ENCODE measurements at regions not wholly inside any gene's neighbourhood (a gene's known extent, or its start where the extent isn't known, plus 50 kb on each side); places are given as distances from the start of the nearest gene placed in this dataset.

DNA sequence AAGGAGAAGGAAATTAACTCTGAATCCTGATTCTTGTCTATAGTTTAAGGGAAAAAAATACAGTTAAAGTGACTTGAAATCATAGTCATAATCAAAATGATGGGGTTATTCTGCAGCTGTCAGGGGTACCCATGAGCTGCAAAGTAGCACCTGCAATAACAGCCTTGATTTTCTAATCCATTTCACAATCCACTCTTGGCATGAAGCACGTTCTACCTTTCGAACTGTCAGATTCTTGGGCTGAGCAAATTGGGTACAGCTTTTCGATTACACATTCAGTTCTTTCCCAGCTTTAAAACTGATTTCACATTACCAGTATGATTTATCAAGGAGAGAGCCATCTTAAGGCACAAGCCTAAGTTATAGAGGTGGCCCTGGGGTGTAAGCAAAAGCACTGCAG is 118.5 kb upstream of the DTNBP1 start (continued):
- TF ChIP-seq CHD1 (IDR thresholded peaks at IDR 0.05; ENCODE audit: low read depth, low read length) (no peak), EED (IDR thresholded peaks at IDR 0.05; ENCODE audit: low read depth) (no peak)

DNA sequence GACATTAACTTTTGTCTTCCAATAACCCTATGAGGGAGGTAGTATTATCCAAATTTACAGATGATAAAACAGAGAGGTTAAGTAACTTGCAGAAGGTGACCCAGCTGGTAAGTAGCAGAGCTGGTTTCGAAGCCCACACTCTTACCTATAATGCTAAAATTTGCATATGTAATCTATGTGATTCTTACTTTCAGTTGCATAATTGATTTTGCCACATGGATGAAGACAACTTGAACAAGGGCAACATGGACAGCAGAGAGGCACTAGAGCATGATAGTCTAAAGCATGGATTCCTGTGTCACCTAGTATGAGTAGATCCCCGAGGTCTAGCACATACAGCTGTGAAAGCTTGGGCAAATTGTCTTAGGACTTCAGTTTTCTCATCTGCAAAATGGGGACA is 117.6 kb upstream of the DTNBP1 start:
- Histone ChIP-seq H3K36me3 (ENCODE audit: control insufficient read depth in 2 of 2, insufficient read depth in 2 of 2, low read length in 1 of 2) (no peaks in the 10 kb centered on the region), H3K4me1 (ENCODE audit: control insufficient read depth, insufficient read depth, low read length) (peaks cover 4% of the 10 kb centered on the region), H3K9ac (ENCODE audit: control insufficient read depth, insufficient read depth, low read length) (no peak overlapping the region), H3K9me3 (replicated peaks; ENCODE audit: control insufficient read depth, insufficient read depth, low read length) (no peaks in the 10 kb centered on the region; the same call in 2 of the 3 replicates), H3K27me3 (replicated peaks in 1 of 2; ENCODE audit: control insufficient read depth in 2 of 2, insufficient read depth in 2 of 2, low read length in 1 of 2) (no peaks in the 10 kb centered on the region), H2AFZ (ENCODE audit: control insufficient read depth, low read depth, low read length) (no peak overlapping the region), H4K20me1 (ENCODE audit: control insufficient read depth, insufficient read depth) (no peaks in the 10 kb centered on the region), H3K27ac (ENCODE audit: control insufficient read depth, insufficient read depth) (no peak overlapping the region), H3K4me2 (ENCODE audit: control insufficient read depth, insufficient read depth) (no peak overlapping the region), H3K79me2 (ENCODE audit: control insufficient read depth, insufficient read depth, low read length) (no peaks in the 10 kb centered on the region), H3K4me3 (no peak overlapping the region)
- WGBS (ENCODE audit: insufficient coverage, insufficient replicate concordance, low lambda C conversion rate, missing lambda C conversion rate): 62% methylated on average over 2 of the region's 2 CpGs
- ChIA-PET RAD21 (ENCODE audit: unreplicated experiment) (interaction anchor here (0.7 to 3.5 kb wide), 14 partner anchors 10 to 317 kb away, joined by 3 to 12 read pairs (median 4); no protein-coding TSS in a partner anchor), SMC1A (ENCODE audit: uncharacterized antibody, unreplicated experiment) (interaction anchor here (0.6 to 3.4 kb wide), 32 partner anchors 9 to 425 kb away, joined by 3 to 19 read pairs (median 4); no protein-coding TSS in a partner anchor), CTCF (interaction anchor here (0.7 to 6.0 kb wide), 8 partner anchors 10 to 423 kb away, joined by 3 to 19 read pairs (median 4); no protein-coding TSS in a partner anchor), POLR2A (interaction anchor here (0.5 to 1.7 kb wide), 7 partner anchors 9 to 420 kb away, joined by 3 to 7 read pairs (median 4); no protein-coding TSS in a partner anchor)
- no peak for FAIRE-seq
- ATAC-seq: no peak; the same call in 2 of the 3 replicates
- DNase-seq (ENCODE audit: low read depth, low spot score): no peak
- no TSS peak for BruUV-seq (replicated peaks)
- in situ Hi-C loops (cut with MboI): no loop called here
- intact Hi-C loops (cut with micrococcal nuclease; ENCODE audit: unreplicated experiment): no loop called here
- TF ChIP-seq CREB1 (IDR thresholded peaks at IDR 0.05; ENCODE audit: low read depth) (no peak), DPF2 (IDR thresholded peaks at IDR 0.05) (no peak), EED (IDR thresholded peaks at IDR 0.05; ENCODE audit: low read depth) (no peak), SMARCA5 (IDR thresholded peaks at IDR 0.05) (peak; percentile 44; the same call in 1 of the 2 replicates), NR2C2 (IDR thresholded peaks at IDR 0.05; ENCODE audit: borderline replicate concordance, control insufficient read depth, insufficient read length, low read depth) (no peak), POU2F2 (IDR thresholded peaks at IDR 0.05; ENCODE audit: borderline replicate concordance, low read depth, low read length) (peak; percentile 70; the same call in 1 of the 3 replicates)
- TF ChIP-seq, protein P1, sequence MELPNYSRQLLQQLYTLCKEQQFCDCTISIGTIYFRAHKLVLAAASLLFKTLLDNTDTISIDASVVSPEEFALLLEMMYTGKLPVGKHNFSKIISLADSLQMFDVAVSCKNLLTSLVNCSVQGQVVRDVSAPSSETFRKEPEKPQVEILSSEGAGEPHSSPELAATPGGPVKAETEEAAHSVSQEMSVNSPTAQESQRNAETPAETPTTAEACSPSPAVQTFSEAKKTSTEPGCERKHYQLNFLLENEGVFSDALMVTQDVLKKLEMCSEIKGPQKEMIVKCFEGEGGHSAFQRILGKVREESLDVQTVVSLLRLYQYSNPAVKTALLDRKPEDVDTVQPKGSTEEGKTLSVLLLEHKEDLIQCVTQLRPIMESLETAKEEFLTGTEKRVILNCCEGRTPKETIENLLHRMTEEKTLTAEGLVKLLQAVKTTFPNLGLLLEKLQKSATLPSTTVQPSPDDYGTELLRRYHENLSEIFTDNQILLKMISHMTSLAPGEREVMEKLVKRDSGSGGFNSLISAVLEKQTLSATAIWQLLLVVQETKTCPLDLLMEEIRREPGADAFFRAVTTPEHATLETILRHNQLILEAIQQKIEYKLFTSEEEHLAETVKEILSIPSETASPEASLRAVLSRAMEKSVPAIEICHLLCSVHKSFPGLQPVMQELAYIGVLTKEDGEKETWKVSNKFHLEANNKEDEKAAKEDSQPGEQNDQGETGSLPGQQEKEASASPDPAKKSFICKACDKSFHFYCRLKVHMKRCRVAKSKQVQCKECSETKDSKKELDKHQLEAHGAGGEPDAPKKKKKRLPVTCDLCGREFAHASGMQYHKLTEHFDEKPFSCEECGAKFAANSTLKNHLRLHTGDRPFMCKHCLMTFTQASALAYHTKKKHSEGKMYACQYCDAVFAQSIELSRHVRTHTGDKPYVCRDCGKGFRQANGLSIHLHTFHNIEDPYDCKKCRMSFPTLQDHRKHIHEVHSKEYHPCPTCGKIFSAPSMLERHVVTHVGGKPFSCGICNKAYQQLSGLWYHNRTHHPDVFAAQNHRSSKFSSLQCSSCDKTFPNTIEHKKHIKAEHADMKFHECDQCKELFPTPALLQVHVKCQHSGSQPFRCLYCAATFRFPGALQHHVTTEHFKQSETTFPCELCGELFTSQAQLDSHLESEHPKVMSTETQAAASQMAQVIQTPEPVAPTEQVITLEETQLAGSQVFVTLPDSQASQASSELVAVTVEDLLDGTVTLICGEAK (IDR thresholded peaks at IDR 0.05; ENCODE audit: borderline replicate concordance): no peak
- TF ChIP-seq, protein P2, sequence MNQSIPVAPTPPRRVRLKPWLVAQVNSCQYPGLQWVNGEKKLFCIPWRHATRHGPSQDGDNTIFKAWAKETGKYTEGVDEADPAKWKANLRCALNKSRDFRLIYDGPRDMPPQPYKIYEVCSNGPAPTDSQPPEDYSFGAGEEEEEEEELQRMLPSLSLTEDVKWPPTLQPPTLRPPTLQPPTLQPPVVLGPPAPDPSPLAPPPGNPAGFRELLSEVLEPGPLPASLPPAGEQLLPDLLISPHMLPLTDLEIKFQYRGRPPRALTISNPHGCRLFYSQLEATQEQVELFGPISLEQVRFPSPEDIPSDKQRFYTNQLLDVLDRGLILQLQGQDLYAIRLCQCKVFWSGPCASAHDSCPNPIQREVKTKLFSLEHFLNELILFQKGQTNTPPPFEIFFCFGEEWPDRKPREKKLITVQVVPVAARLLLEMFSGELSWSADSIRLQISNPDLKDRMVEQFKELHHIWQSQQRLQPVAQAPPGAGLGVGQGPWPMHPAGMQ (IDR thresholded peaks at IDR 0.05; ENCODE audit: borderline replicate concordance): no peak
- TF ChIP-seq, protein P3, sequence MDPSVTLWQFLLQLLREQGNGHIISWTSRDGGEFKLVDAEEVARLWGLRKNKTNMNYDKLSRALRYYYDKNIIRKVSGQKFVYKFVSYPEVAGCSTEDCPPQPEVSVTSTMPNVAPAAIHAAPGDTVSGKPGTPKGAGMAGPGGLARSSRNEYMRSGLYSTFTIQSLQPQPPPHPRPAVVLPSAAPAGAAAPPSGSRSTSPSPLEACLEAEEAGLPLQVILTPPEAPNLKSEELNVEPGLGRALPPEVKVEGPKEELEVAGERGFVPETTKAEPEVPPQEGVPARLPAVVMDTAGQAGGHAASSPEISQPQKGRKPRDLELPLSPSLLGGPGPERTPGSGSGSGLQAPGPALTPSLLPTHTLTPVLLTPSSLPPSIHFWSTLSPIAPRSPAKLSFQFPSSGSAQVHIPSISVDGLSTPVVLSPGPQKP (IDR thresholded peaks at IDR 0.05; ENCODE audit: low read depth, low read length): no peak
- TF ChIP-seq, protein P4, sequence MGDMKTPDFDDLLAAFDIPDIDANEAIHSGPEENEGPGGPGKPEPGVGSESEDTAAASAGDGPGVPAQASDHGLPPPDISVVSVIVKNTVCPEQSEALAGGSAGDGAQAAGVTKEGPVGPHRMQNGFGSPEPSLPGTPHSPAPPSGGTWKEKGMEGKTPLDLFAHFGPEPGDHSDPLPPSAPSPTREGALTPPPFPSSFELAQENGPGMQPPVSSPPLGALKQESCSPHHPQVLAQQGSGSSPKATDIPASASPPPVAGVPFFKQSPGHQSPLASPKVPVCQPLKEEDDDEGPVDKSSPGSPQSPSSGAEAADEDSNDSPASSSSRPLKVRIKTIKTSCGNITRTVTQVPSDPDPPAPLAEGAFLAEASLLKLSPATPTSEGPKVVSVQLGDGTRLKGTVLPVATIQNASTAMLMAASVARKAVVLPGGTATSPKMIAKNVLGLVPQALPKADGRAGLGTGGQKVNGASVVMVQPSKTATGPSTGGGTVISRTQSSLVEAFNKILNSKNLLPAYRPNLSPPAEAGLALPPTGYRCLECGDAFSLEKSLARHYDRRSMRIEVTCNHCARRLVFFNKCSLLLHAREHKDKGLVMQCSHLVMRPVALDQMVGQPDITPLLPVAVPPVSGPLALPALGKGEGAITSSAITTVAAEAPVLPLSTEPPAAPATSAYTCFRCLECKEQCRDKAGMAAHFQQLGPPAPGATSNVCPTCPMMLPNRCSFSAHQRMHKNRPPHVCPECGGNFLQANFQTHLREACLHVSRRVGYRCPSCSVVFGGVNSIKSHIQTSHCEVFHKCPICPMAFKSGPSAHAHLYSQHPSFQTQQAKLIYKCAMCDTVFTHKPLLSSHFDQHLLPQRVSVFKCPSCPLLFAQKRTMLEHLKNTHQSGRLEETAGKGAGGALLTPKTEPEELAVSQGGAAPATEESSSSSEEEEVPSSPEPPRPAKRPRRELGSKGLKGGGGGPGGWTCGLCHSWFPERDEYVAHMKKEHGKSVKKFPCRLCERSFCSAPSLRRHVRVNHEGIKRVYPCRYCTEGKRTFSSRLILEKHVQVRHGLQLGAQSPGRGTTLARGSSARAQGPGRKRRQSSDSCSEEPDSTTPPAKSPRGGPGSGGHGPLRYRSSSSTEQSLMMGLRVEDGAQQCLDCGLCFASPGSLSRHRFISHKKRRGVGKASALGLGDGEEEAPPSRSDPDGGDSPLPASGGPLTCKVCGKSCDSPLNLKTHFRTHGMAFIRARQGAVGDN (IDR thresholded peaks at IDR 0.05): no peak

All from GM12878 (cell line).